Stomach (tissue), 8 donors: ENCODE measurements at regions not wholly inside any gene's neighbourhood (a gene's known extent, or its start where the extent isn't known, plus 50 kb on each side); places are given as distances from the start of the nearest gene placed in this dataset.
A peak's percentile ranks its signal among the peaks of the same experiment; 100 is the strongest.
"Not testable (repeated sequence)": the region's sequence is repeated elsewhere in the genome, so short reads cannot be mapped to it uniquely, and the experiment has no call there.

Experiments used
- DNase-seq, 2 donors: peaks; one replicate each; pipeline versions ENCODE4 v3.0.0 to v3.0.0-alpha.2; 2013 to 2019
- H3K27ac ChIP-seq, 5 donors: fragments of 200-600 bp in 4 of 5; sonication (generic) in 4 of 5; one replicate each; pipeline ENCODE4 v1.5.1; 2013 to 2019; ENCODE audit warnings: mild to moderate bottlenecking in 1 of 5, moderate library complexity in 1 of 5
- H3K27me3 ChIP-seq, 3 donors: fragments of 200-600 bp; sonication (generic); one replicate each; pipeline ENCODE4 v1.5.1; 2017 to 2019; ENCODE audit warnings: mixed run types in 1 of 3
- H3K36me3 ChIP-seq, 4 donors: fragments of 200-600 bp; sonication (generic); 1 replicate in 3 of 4; 2 replicates in 1 of 4; pipeline ENCODE4 v1.5.1; 2016 to 2019
- H3K4me1 ChIP-seq, 4 donors: fragments of 200-600 bp; sonication (generic); one replicate each; pipeline ENCODE4 v1.5.1; 2016 to 2019
- H3K4me3 ChIP-seq, 4 donors: fragments of 200-600 bp; sonication (generic) in 3 of 4; one replicate each; pipeline ENCODE4 v1.5.1; 2016 to 2019; ENCODE audit warnings: mild to moderate bottlenecking in 1 of 4
- H3K9me3 ChIP-seq, 4 donors: fragments of 200-600 bp; sonication (generic); one replicate each; pipeline ENCODE4 v1.5.1; 2016 to 2019
- CTCF ChIP-seq, 7 experiments: fragments of 450-650 bp in 4 of 7; fragments of 200-600 bp in 3 of 7; sonication (generic) in 3 of 7; IDR thresholded peaks; one replicate each; pipeline ENCODE4 v1.5.1; 2016 to 2019; ENCODE audit warnings: antibody characterized with exemption in 7 of 7, control low read depth in 2 of 7, mild to moderate bottlenecking in 1 of 7
- EP300 ChIP-seq: sonication (generic); formaldehyde crosslinking; IDR thresholded peaks from one replicate; pipeline ENCODE4 v1.6.1; 2017; ENCODE audit warnings: antibody characterized with exemption
- POLR2A ChIP-seq, 4 donors: fragments of 450-650 bp; IDR thresholded peaks; one replicate each; pipeline ENCODE4 v1.6.1; 2016; ENCODE audit warnings: antibody characterized with exemption in 4 of 4, control low read depth in 2 of 4, mild to moderate bottlenecking in 1 of 4, moderate library complexity in 1 of 4
- POLR2AphosphoS5 ChIP-seq, 3 donors: sonication (generic); formaldehyde crosslinking; IDR thresholded peaks; one replicate each; pipeline ENCODE4 v1.6.1; 2016; ENCODE audit warnings: antibody characterized with exemption in 3 of 3
- WGBS, 5 donors: extraction: QIAGEN DNeasy Blood & Tissue Kit in 3 of 5; methylation state at CpG; one replicate each; pipeline versions ENCODE4 v1.1.5 to v1.1.7; 2013 to 2018; 5-methylcytosine and 5-hydroxymethylcytosine counted together
- intact Hi-C: fragments of 100-400 bp; cut with DNase I; formaldehyde crosslinking; loops from one replicate; pipeline ENCODE4 v1.15.1; 2023; ENCODE audit warnings: low total_unique reads
- donor health status: healthy with polysubstance abuse.
- donor health status: Bipolar disorder and iron deficiency.
- donor health status: healthy.

DNA sequence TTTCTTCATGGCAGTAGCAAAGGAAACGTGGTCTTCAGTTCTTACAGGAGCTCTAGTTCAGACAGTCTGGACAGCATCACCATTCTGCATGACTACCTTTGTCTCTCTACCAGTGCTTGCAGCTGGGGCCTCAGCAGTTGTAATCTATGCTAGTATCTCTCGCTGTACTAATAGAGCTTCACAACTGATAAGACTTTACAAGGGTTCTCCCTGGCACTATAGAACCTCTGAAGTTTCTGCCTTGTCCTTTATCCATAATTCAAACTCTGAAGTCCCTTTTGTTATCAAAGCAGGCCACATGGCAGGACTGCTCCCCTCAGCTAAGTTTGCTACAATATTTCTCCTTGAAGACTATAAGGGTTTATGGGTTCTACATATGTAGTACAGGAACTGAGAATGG, 842.1 kb upstream of the ADGRB3 start:
- no peaks in the 10 kb centered on the region for H3K9me3 ChIP-seq
- intact Hi-C loops = no loop called here
- WGBS, 5 donors = 56 to 76% (median 71%) methylated on average over 2 of the region's 2 CpGs
- H3K27me3 ChIP-seq = no peaks in the 10 kb centered on the region
- no peaks in the 10 kb centered on the region for H3K36me3 ChIP-seq
- no peaks in the 10 kb centered on the region for H3K4me1 ChIP-seq
- H3K4me3 ChIP-seq = no peak overlapping the region
- DNase-seq = no peak
- TF ChIP-seq CTCF (IDR thresholded peaks at IDR 0.05) = no peak
- TF ChIP-seq POLR2A (IDR thresholded peaks at IDR 0.05) = no peak
- no peak for TF ChIP-seq EP300
- TF ChIP-seq POLR2AphosphoS5 (IDR thresholded peaks at IDR 0.05) = no peak
- no peak overlapping the region for H3K27ac ChIP-seq

- Histone ChIP-seq H3K9me3 (no peaks in the 10 kb centered on the region), H3K4me1 (no peaks in the 10 kb centered on the region), H3K27ac (no peak overlapping the region), H3K4me3 (no peak overlapping the region), H3K36me3 (no peaks in the 10 kb centered on the region), H3K27me3 (no peaks in the 10 kb centered on the region)
- DNase-seq = peak in 1 of 2 donors; percentile 3
- WGBS, 5 donors = 32 to 59% (median 46%) methylated on average over 1 of the region's 1 CpG
- TF ChIP-seq EP300 = no peak
- TF ChIP-seq CTCF (IDR thresholded peaks at IDR 0.05) = no peak
- no peak for TF ChIP-seq POLR2A (IDR thresholded peaks at IDR 0.05)
- no peak for TF ChIP-seq POLR2AphosphoS5 (IDR thresholded peaks at IDR 0.05)
- intact Hi-C loops = no loop called here
These were observed 844.5 kb upstream of the ADGRB3 start for GRCh38 chr6:67790569-67790968.

GRCh38 chr6:67787119-67787518, 848.0 kb upstream of the ADGRB3 start:
- H3K4me1 ChIP-seq, H3K9me3 ChIP-seq, H3K27ac ChIP-seq, intact Hi-C loops, DNase-seq, H3K27me3 ChIP-seq, H3K36me3 ChIP-seq, H3K4me3 ChIP-seq: not testable (repeated sequence)
- WGBS, 5 donors = 43 to 85% (median 63%) methylated on average over 1 of the region's 1 CpG

- H3K27ac ChIP-seq = no peak overlapping the region
- H3K4me3 ChIP-seq = no peak overlapping the region
- WGBS, 5 donors = 63 to 84% (median 82%) methylated on average over 3 of the region's 3 CpGs
- no peak for DNase-seq
- no peaks in the 10 kb centered on the region for H3K4me1 ChIP-seq
- no peaks in the 10 kb centered on the region for H3K27me3 ChIP-seq
- no peak for TF ChIP-seq EP300
- no peak for TF ChIP-seq CTCF (IDR thresholded peaks at IDR 0.05)
- no peak for TF ChIP-seq POLR2A (IDR thresholded peaks at IDR 0.05)
- no peak for TF ChIP-seq POLR2AphosphoS5 (IDR thresholded peaks at IDR 0.05)
- H3K9me3 ChIP-seq = no peaks in the 10 kb centered on the region
- intact Hi-C loops = no loop called here
- no peaks in the 10 kb centered on the region for H3K36me3 ChIP-seq
These were observed 855.2 kb upstream of the ADGRB3 start for GRCh38 chr6:67779876-67780275.

GRCh38 chr6:67775333-67775732, 859.7 kb upstream of the ADGRB3 start:
- Histone ChIP-seq H3K27ac (no peak overlapping the region), H3K27me3 (no peaks in the 10 kb centered on the region), H3K36me3 (no peaks in the 10 kb centered on the region), H3K4me1 (no peaks in the 10 kb centered on the region), H3K9me3 (no peaks in the 10 kb centered on the region), H3K4me3 (no peak overlapping the region)
- 55 to 74% (median 67%) methylated on average over 1 of the region's 1 CpG for WGBS, 5 donors
- TF ChIP-seq EP300 (no peak), CTCF (IDR thresholded peaks at IDR 0.05) (no peak), POLR2A (IDR thresholded peaks at IDR 0.05) (no peak), POLR2AphosphoS5 (IDR thresholded peaks at IDR 0.05) (no peak)
- intact Hi-C loops = no loop called here
- peak in 1 of 2 donors; percentile 19 for DNase-seq
